ENCODE measurements at regions not wholly inside any gene's neighbourhood (a gene's known extent, or its start where the extent isn't known, plus 50 kb on each side); places are given as distances from the start of the nearest gene placed in this dataset.
A peak's percentile ranks its signal among the peaks of the same experiment; 100 is the strongest.

DNA sequence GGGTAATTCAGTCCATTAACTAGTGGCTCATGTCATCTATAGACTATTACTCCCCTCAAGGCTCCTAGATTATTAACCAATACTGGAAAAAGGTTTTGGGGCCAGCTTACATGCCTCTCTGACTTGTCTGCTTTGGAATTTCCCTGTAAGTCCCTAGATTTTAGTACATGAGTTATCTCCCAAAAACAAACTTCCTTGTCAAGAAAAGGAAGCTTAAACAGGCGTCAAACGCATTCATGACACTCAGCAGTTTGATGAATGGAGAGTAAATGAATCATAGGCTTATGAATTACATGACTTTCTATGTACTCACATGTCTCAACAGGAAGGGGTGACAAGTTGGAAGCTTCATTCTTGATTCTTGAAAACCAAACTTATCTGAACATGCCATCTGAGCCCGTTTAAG is 70.8 kb downstream of the BLID start:
- no peak overlapping the region for H2AK5ac ChIP-seq (ENCODE audit: low read length)
- no peak for DNase-seq
- peaks cover 1% of the 10 kb centered on the region for H3K27me3 ChIP-seq (ENCODE audit: insufficient read depth, low read length, poor library complexity)
- no peak overlapping the region for H3K4ac ChIP-seq (ENCODE audit: low read depth, low read length)
- H3K23ac ChIP-seq (ENCODE audit: low read length): no peak overlapping the region
- no peak overlapping the region for H3K27ac ChIP-seq (ENCODE audit: low read depth, low read length)
- no CpG with 5 or more reads among the region's 3 CpGs for WGBS (ENCODE audit: extremely low coverage, insufficient coverage, low lambda C conversion rate)
- H3K4me2 ChIP-seq (ENCODE audit: low read length): no peak overlapping the region
- H3K56ac ChIP-seq (ENCODE audit: low read length): no peak overlapping the region
- no peak overlapping the region for H2BK15ac ChIP-seq (replicated peaks; ENCODE audit: low read depth)
- H3K79me1 ChIP-seq (ENCODE audit: low read length): no peaks in the 10 kb centered on the region
- H2BK120ac ChIP-seq (ENCODE audit: low read depth, low read length): no peak overlapping the region
- no peak overlapping the region for H3K18ac ChIP-seq (ENCODE audit: low read length)
- H4K5ac ChIP-seq (ENCODE audit: low read length): no peak overlapping the region
- no peaks in the 10 kb centered on the region for H3K36me3 ChIP-seq (ENCODE audit: control insufficient read depth, insufficient read depth, low read length)
- no peak overlapping the region for H3K4me3 ChIP-seq (ENCODE audit: low read length)
- no peak overlapping the region for H4K8ac ChIP-seq (ENCODE audit: low read depth, low read length)
- no peak overlapping the region for H3K9ac ChIP-seq (ENCODE audit: low read length)
- no peaks in the 10 kb centered on the region for H3K79me2 ChIP-seq (ENCODE audit: control insufficient read depth, insufficient read depth, low read length)
- H3K4me1 ChIP-seq (ENCODE audit: control insufficient read depth, low read depth, low read length): no peaks in the 10 kb centered on the region
- no peak overlapping the region for H2BK5ac ChIP-seq (ENCODE audit: low read length)

DNA sequence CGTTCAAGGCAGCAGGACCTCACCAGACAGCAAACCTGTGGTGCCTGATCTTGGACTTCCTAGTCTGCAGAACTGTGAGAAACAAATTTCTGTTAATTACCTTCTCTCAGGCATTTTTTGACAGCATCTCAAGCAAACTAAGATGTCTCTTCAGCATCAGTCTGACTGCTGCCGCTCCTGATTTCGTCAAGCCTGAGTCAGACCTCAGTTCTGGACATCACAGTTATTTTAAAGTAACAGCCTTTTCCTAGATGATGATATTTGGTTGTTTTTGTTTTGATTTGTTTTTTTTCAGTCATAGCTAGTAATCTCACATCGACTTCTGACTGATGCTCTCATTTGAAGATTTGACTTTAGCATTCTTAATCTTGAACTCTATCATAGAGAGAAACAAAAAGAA is 71.9 kb downstream of the BLID start:
- no CpG with 5 or more reads among the region's 4 CpGs for WGBS (ENCODE audit: extremely low coverage, insufficient coverage, low lambda C conversion rate)
- H2BK120ac ChIP-seq (ENCODE audit: low read depth, low read length): no peak overlapping the region
- no peak overlapping the region for H4K5ac ChIP-seq (ENCODE audit: low read length)

DNA sequence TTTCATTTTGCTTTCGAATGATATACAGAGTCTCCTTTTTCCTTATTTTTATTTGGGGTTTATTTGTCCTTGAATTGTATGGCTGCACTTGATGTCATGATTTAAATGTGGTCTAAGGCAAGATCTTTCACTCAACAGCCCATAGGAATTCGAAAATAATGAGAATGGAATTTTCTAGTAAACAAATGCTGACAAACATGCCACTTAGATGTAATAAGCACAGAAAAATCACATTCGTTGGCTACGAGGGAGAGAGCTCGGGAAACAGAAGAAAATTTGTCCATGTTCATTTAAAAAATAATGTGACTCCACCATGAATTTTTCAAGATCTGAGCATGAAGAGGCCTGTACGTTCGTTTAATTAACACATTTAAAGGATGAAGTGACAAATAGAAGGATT is 73.0 kb downstream of the BLID start:
- no peaks in the 10 kb centered on the region for H3K79me1 ChIP-seq (ENCODE audit: low read length)
- H3K23ac ChIP-seq (ENCODE audit: low read length): no peak overlapping the region
- no peak overlapping the region for H2BK120ac ChIP-seq (ENCODE audit: low read depth, low read length)
- H2AK5ac ChIP-seq (ENCODE audit: low read length): no peak overlapping the region
- H3K36me3 ChIP-seq (ENCODE audit: control insufficient read depth, insufficient read depth, low read length): no peaks in the 10 kb centered on the region
- no peaks in the 10 kb centered on the region for H3K79me2 ChIP-seq (ENCODE audit: control insufficient read depth, insufficient read depth, low read length)
- H2BK5ac ChIP-seq (ENCODE audit: low read length): no peak overlapping the region
- no peak overlapping the region for H4K8ac ChIP-seq (ENCODE audit: low read depth, low read length)
- peaks cover 1% of the 10 kb centered on the region for H3K27me3 ChIP-seq (ENCODE audit: insufficient read depth, low read length, poor library complexity)
- no peak overlapping the region for H2BK15ac ChIP-seq (replicated peaks; ENCODE audit: low read depth)
- H3K18ac ChIP-seq (ENCODE audit: low read length): no peak overlapping the region
- no peak overlapping the region for H3K4me3 ChIP-seq (ENCODE audit: low read length)
- no peak overlapping the region for H3K4me2 ChIP-seq (ENCODE audit: low read length)
- H3K4ac ChIP-seq (ENCODE audit: low read depth, low read length): no peak overlapping the region
- H3K27ac ChIP-seq (ENCODE audit: low read depth, low read length): no peak overlapping the region
- no peak for DNase-seq
- H3K4me1 ChIP-seq (ENCODE audit: control insufficient read depth, low read depth, low read length): no peaks in the 10 kb centered on the region
- no peak overlapping the region for H4K5ac ChIP-seq (ENCODE audit: low read length)
- WGBS (ENCODE audit: extremely low coverage, insufficient coverage, low lambda C conversion rate): no CpG with 5 or more reads among the region's 7 CpGs
- no peak overlapping the region for H3K56ac ChIP-seq (ENCODE audit: low read length)
- H3K9ac ChIP-seq (ENCODE audit: low read length): no peak overlapping the region

More for the DNA sequence above, 71.9 kb downstream of the BLID start:
- H2AK5ac ChIP-seq (ENCODE audit: low read length): no peak overlapping the region
- H3K4me1 ChIP-seq (ENCODE audit: control insufficient read depth, low read depth, low read length): no peaks in the 10 kb centered on the region
- no peak overlapping the region for H3K4me3 ChIP-seq (ENCODE audit: low read length)
- H3K56ac ChIP-seq (ENCODE audit: low read length): no peak overlapping the region
- no peaks in the 10 kb centered on the region for H3K79me2 ChIP-seq (ENCODE audit: control insufficient read depth, insufficient read depth, low read length)
- DNase-seq: no peak
- no peak overlapping the region for H3K23ac ChIP-seq (ENCODE audit: low read length)
- H2BK5ac ChIP-seq (ENCODE audit: low read length): no peak overlapping the region
- no peak overlapping the region for H3K4ac ChIP-seq (ENCODE audit: low read depth, low read length)
- H3K27ac ChIP-seq (ENCODE audit: low read depth, low read length): no peak overlapping the region
- H3K18ac ChIP-seq (ENCODE audit: low read length): no peak overlapping the region
- H3K4me2 ChIP-seq (ENCODE audit: low read length): no peak overlapping the region
- H3K36me3 ChIP-seq (ENCODE audit: control insufficient read depth, insufficient read depth, low read length): no peaks in the 10 kb centered on the region
- H3K79me1 ChIP-seq (ENCODE audit: low read length): no peaks in the 10 kb centered on the region
- no peak overlapping the region for H4K8ac ChIP-seq (ENCODE audit: low read depth, low read length)
- H3K27me3 ChIP-seq (ENCODE audit: insufficient read depth, low read length, poor library complexity): peaks cover 1% of the 10 kb centered on the region
- H2BK15ac ChIP-seq (replicated peaks; ENCODE audit: low read depth): no peak overlapping the region
- no peak overlapping the region for H3K9ac ChIP-seq (ENCODE audit: low read length)

DNA sequence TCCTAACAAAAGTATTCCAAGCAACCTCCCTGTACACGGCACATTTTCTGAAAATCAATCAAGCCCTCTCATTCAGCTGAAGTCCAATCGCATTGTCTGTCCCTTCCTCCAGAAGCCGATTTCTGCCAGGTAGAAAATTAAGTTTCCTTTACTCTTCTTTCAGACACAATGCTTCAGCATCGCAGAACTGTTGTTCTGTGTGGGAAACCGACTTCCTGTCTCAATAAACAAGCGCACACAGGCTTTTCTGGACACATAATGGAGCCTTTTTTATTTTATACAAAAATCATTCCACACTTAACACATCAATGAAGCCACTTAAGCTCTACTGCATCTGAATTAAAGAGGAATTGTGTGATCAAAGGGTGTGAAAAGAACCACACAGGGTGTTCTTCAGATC is 75.6 kb downstream of the BLID start:
- no peak overlapping the region for H2AK5ac ChIP-seq (ENCODE audit: low read length)
- no peak overlapping the region for H3K23ac ChIP-seq (ENCODE audit: low read length)
- no peaks in the 10 kb centered on the region for H3K36me3 ChIP-seq (ENCODE audit: control insufficient read depth, insufficient read depth, low read length)
- H3K9ac ChIP-seq (ENCODE audit: low read length): no peak overlapping the region
- H3K4me3 ChIP-seq (ENCODE audit: low read length): no peak overlapping the region
- H3K18ac ChIP-seq (ENCODE audit: low read length): no peak overlapping the region
- H3K4me1 ChIP-seq (ENCODE audit: control insufficient read depth, low read depth, low read length): no peaks in the 10 kb centered on the region
- H3K4me2 ChIP-seq (ENCODE audit: low read length): no peak overlapping the region
- no peak overlapping the region for H4K5ac ChIP-seq (ENCODE audit: low read length)
- H4K8ac ChIP-seq (ENCODE audit: low read depth, low read length): no peak overlapping the region
- H3K56ac ChIP-seq (ENCODE audit: low read length): no peak overlapping the region
- H3K27ac ChIP-seq (ENCODE audit: low read depth, low read length): no peak overlapping the region
- no peak for DNase-seq
- no peak overlapping the region for H3K4ac ChIP-seq (ENCODE audit: low read depth, low read length)
- H2BK5ac ChIP-seq (ENCODE audit: low read length): no peak overlapping the region
- peaks cover 1% of the 10 kb centered on the region for H3K27me3 ChIP-seq (ENCODE audit: insufficient read depth, low read length, poor library complexity)
- WGBS (ENCODE audit: extremely low coverage, insufficient coverage, low lambda C conversion rate): no CpG with 5 or more reads among the region's 6 CpGs
- no peak overlapping the region for H2BK15ac ChIP-seq (replicated peaks; ENCODE audit: low read depth)
- H3K79me2 ChIP-seq (ENCODE audit: control insufficient read depth, insufficient read depth, low read length): no peaks in the 10 kb centered on the region
- H3K79me1 ChIP-seq (ENCODE audit: low read length): no peaks in the 10 kb centered on the region
- no peak overlapping the region for H2BK120ac ChIP-seq (ENCODE audit: low read depth, low read length)

DNA sequence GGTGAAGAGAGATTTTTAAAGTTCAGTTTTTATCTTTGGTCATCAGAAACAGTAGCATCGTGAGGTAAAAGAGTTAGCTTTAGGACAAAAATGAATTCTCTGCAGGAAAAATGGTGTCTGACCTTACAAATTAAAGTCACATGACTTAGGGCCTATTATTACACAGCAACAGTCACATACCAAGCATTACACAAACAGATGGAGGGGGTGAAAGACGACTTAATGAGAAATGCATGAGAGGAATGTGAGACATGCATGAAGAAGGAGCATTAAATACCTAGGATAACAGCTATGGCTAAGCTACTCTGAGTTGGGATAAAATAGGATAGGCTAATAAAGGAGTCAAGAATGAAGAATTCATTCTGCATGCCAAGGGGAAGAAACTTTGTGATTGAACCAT is 77.5 kb downstream of the BLID start:
- DNase-seq: peak; percentile 96
- no CpG with 5 or more reads among the region's 2 CpGs for WGBS (ENCODE audit: extremely low coverage, insufficient coverage, low lambda C conversion rate)

DNA sequence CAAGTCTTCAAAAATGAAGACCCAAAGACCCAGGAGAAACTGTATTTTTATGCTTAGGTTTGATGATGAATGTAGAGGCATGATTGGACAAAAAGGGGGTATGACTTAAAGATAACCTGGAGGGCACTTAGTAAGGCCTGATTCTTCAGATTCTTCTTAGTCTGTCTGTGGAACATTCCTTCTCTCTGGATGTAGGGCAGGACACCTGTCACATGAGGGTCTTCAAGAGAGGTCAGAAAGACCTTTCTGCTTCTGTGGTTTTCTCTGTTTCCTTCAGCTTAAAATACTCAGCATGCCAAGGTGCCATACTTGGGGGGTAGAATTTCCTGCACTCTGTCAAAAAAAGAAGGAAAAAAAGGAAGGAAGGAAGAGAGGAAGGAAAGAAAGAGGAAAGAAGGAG is 78.1 kb downstream of the BLID start:
- H2BK5ac ChIP-seq (ENCODE audit: low read length): no peak overlapping the region
- no peak overlapping the region for H2BK120ac ChIP-seq (ENCODE audit: low read depth, low read length)
- no peaks in the 10 kb centered on the region for H3K4me1 ChIP-seq (ENCODE audit: control insufficient read depth, low read depth, low read length)
- H3K4me3 ChIP-seq (ENCODE audit: low read length): no peak overlapping the region
- H3K79me2 ChIP-seq (ENCODE audit: control insufficient read depth, insufficient read depth, low read length): no peaks in the 10 kb centered on the region
- no peaks in the 10 kb centered on the region for H3K79me1 ChIP-seq (ENCODE audit: low read length)
- H3K27me3 ChIP-seq (ENCODE audit: insufficient read depth, low read length, poor library complexity): no peaks in the 10 kb centered on the region
- no peak overlapping the region for H4K5ac ChIP-seq (ENCODE audit: low read length)
- no peak overlapping the region for H2BK15ac ChIP-seq (replicated peaks; ENCODE audit: low read depth)
- H3K23ac ChIP-seq (ENCODE audit: low read length): no peak overlapping the region
- H3K4me2 ChIP-seq (ENCODE audit: low read length): no peak overlapping the region
- H3K36me3 ChIP-seq (ENCODE audit: control insufficient read depth, insufficient read depth, low read length): no peaks in the 10 kb centered on the region
- no peak overlapping the region for H3K56ac ChIP-seq (ENCODE audit: low read length)
- H3K27ac ChIP-seq (ENCODE audit: low read depth, low read length): no peak overlapping the region
- no peak overlapping the region for H3K9ac ChIP-seq (ENCODE audit: low read length)
- no peak overlapping the region for H3K18ac ChIP-seq (ENCODE audit: low read length)
- no peak overlapping the region for H2AK5ac ChIP-seq (ENCODE audit: low read length)
- DNase-seq: no peak
- H4K8ac ChIP-seq (ENCODE audit: low read depth, low read length): no peak overlapping the region
- no peak overlapping the region for H3K4ac ChIP-seq (ENCODE audit: low read depth, low read length)

More for the DNA sequence above, 77.5 kb downstream of the BLID start:
- Histone ChIP-seq H2BK120ac (ENCODE audit: low read depth, low read length) (no peak overlapping the region), H2AK5ac (ENCODE audit: low read length) (no peak overlapping the region), H3K4ac (ENCODE audit: low read depth, low read length) (no peak overlapping the region), H4K5ac (ENCODE audit: low read length) (no peak overlapping the region), H3K27ac (ENCODE audit: low read depth, low read length) (no peak overlapping the region), H3K4me2 (ENCODE audit: low read length) (no peak overlapping the region), H3K9ac (ENCODE audit: low read length) (no peak overlapping the region), H4K8ac (ENCODE audit: low read depth, low read length) (no peak overlapping the region), H3K79me1 (ENCODE audit: low read length) (no peaks in the 10 kb centered on the region), H2BK5ac (ENCODE audit: low read length) (no peak overlapping the region), H3K56ac (ENCODE audit: low read length) (no peak overlapping the region), H2BK15ac (replicated peaks; ENCODE audit: low read depth) (no peak overlapping the region), H3K23ac (ENCODE audit: low read length) (no peak overlapping the region), H3K36me3 (ENCODE audit: control insufficient read depth, insufficient read depth, low read length) (no peaks in the 10 kb centered on the region), H3K18ac (ENCODE audit: low read length) (no peak overlapping the region), H3K79me2 (ENCODE audit: control insufficient read depth, insufficient read depth, low read length) (no peaks in the 10 kb centered on the region), H3K27me3 (ENCODE audit: insufficient read depth, low read length, poor library complexity) (peaks cover 1% of the 10 kb centered on the region), H3K4me1 (ENCODE audit: control insufficient read depth, low read depth, low read length) (no peaks in the 10 kb centered on the region), H3K4me3 (ENCODE audit: low read length) (no peak overlapping the region)
